DND-41 (cell line): ENCODE measurements at regions not wholly inside any gene's neighbourhood (a gene's known extent, or its start where the extent isn't known, plus 50 kb on each side); places are given as distances from the start of the nearest gene placed in this dataset.

Source experiments
- EZH2 ChIP-seq: IDR thresholded peaks from 3 replicates; pipeline ENCODE4 v1.6.1; 2012; ENCODE audit warnings: borderline replicate concordance, low read depth, mild to moderate bottlenecking, moderate library complexity, low read length, inconsistent platforms; ENCODE audit not compliant: severe bottlenecking
- TF ChIP-seq, protein P1 (sequence below): IDR thresholded peaks from 2 replicates; pipeline ENCODE4 v1.5.1; 2012; ENCODE audit warnings: borderline replicate concordance, low read length, moderate library complexity, mild to moderate bottlenecking; ENCODE audit not compliant: poor library complexity, severe bottlenecking; ENCODE audit errors: extremely low read depth

DNA sequence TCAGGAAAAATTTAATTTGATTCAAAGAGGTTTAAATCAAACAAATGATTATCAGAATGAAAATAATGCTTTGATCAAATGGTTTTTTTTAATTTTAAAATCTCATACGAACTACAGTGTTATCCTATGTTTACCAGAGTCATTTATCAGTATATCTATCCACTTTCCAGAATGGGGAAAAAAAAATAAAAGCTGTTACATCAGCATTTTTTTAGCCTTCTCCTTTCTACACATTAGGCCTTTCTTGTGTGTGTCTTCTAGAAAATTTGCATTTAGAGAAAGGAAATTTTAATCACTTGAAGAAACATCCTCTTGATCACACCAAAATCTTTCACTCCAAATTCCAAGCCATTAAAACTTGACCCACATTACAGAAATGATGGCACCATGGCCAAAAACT lies 608.9 kb upstream of the ID2 start:
- TF ChIP-seq EZH2, result no peak
- TF ChIP-seq, protein P1, sequence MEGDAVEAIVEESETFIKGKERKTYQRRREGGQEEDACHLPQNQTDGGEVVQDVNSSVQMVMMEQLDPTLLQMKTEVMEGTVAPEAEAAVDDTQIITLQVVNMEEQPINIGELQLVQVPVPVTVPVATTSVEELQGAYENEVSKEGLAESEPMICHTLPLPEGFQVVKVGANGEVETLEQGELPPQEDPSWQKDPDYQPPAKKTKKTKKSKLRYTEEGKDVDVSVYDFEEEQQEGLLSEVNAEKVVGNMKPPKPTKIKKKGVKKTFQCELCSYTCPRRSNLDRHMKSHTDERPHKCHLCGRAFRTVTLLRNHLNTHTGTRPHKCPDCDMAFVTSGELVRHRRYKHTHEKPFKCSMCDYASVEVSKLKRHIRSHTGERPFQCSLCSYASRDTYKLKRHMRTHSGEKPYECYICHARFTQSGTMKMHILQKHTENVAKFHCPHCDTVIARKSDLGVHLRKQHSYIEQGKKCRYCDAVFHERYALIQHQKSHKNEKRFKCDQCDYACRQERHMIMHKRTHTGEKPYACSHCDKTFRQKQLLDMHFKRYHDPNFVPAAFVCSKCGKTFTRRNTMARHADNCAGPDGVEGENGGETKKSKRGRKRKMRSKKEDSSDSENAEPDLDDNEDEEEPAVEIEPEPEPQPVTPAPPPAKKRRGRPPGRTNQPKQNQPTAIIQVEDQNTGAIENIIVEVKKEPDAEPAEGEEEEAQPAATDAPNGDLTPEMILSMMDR, result no peak
